BLaER1 (cell line): ENCODE measurements at regions not wholly inside any gene's neighbourhood (a gene's known extent, or its start where the extent isn't known, plus 50 kb on each side); places are given as distances from the start of the nearest gene placed in this dataset.
A peak's percentile ranks its signal among the peaks of the same experiment; 100 is the strongest.
"Not testable (repeated sequence)": the region's sequence is repeated elsewhere in the genome, so short reads cannot be mapped to it uniquely, and the experiment has no call there.

Source experiments
- H3K27ac ChIP-seq: shearing (Covaris generic); formaldehyde crosslinking; 2 replicates; pipeline ENCODE4 v1.8.1; 2022
- H3K27me3 ChIP-seq: shearing (Covaris generic); formaldehyde crosslinking; 2 replicates; pipeline ENCODE4 v1.8.1; 2022
- H3K36me3 ChIP-seq: shearing (Covaris generic); formaldehyde crosslinking; 2 replicates; pipeline ENCODE4 v1.8.1; 2022
- H3K4me1 ChIP-seq: shearing (Covaris generic); formaldehyde crosslinking; 2 replicates; pipeline ENCODE4 v1.8.1; 2022
- H3K4me2 ChIP-seq: shearing (Covaris generic); formaldehyde crosslinking; 2 replicates; pipeline ENCODE4 v1.8.1; 2022
- H3K4me3 ChIP-seq: shearing (Covaris generic); formaldehyde crosslinking; 2 replicates; pipeline ENCODE4 v1.8.1; 2022
- H3K9ac ChIP-seq: shearing (Covaris generic); formaldehyde crosslinking; 2 replicates; pipeline ENCODE4 v1.8.1; 2022
- H3K9me3 ChIP-seq: shearing (Covaris generic); formaldehyde crosslinking; 2 replicates; pipeline ENCODE4 v1.8.1; 2022
- H4K20me1 ChIP-seq: shearing (Covaris generic); formaldehyde crosslinking; 2 replicates; pipeline ENCODE4 v1.8.1; 2022
- Cebpa-rat ChIP-seq: shearing (Covaris generic); IDR thresholded peaks from 2 replicates; pipeline ENCODE4 v1.8.1; 2022

- Histone ChIP-seq H3K4me1 (peaks cover 27% of the 10 kb centered on the region), H3K36me3 (no peaks in the 10 kb centered on the region), H3K9ac (no peak overlapping the region), H3K27me3 (no peaks in the 10 kb centered on the region), H4K20me1 (no peaks in the 10 kb centered on the region), H3K4me3 (no peak overlapping the region), H3K4me2 (peak overlapping the region; percentile 25), H3K27ac (no peak overlapping the region), H3K9me3 (peaks cover 26% of the 10 kb centered on the region)
- no peak for TF ChIP-seq Cebpa-rat
Measured at GRCh38 chr5:40436535-40437237, 243.0 kb upstream of the PTGER4 start.

- H4K20me1 ChIP-seq, H3K27ac ChIP-seq, H3K27me3 ChIP-seq, H3K4me2 ChIP-seq, H3K36me3 ChIP-seq, H3K4me3 ChIP-seq, H3K9ac ChIP-seq: not testable (repeated sequence)
- Histone ChIP-seq H3K4me1 (peaks cover 17% of the 10 kb centered on the region), H3K9me3 (peaks cover 23% of the 10 kb centered on the region)
Measured at GRCh38 chr5:40435706-40436105, 244.0 kb upstream of the PTGER4 start.

GRCh38 chr5:40432836-40433235 is 246.9 kb upstream of the PTGER4 start:
- Histone ChIP-seq H3K27me3 (no peaks in the 10 kb centered on the region), H3K9ac (no peak overlapping the region), H3K4me2 (no peak overlapping the region), H3K4me3 (no peak overlapping the region), H4K20me1 (no peaks in the 10 kb centered on the region), H3K9me3 (no peaks in the 10 kb centered on the region), H3K27ac (no peak overlapping the region), H3K36me3 (no peaks in the 10 kb centered on the region), H3K4me1 (peaks cover 27% of the 10 kb centered on the region)
- no peak for TF ChIP-seq Cebpa-rat

GRCh38 chr5:40431734-40432133 is 248.0 kb upstream of the PTGER4 start:
- no peaks in the 10 kb centered on the region for H3K27me3 ChIP-seq
- no peak overlapping the region for H3K4me3 ChIP-seq
- no peaks in the 10 kb centered on the region for H3K9me3 ChIP-seq
- peaks cover 23% of the 10 kb centered on the region for H3K4me1 ChIP-seq
- no peaks in the 10 kb centered on the region for H3K36me3 ChIP-seq
- H3K27ac ChIP-seq = no peak overlapping the region
- no peak for TF ChIP-seq Cebpa-rat
- H3K4me2 ChIP-seq = no peak overlapping the region
- H4K20me1 ChIP-seq = no peaks in the 10 kb centered on the region
- H3K9ac ChIP-seq = no peak overlapping the region

GRCh38 chr5:40430101-40430710 is 249.5 kb upstream of the PTGER4 start:
- Histone ChIP-seq H4K20me1 (no peaks in the 10 kb centered on the region), H3K4me1 (peaks cover 14% of the 10 kb centered on the region; the same call in 1 of the 2 replicates), H3K4me2 (peak overlapping the region; percentile 17; the same call in 1 of the 2 replicates), H3K27me3 (no peaks in the 10 kb centered on the region), H3K36me3 (no peaks in the 10 kb centered on the region), H3K9ac (no peak overlapping the region), H3K4me3 (no peak overlapping the region), H3K27ac (no peak overlapping the region), H3K9me3 (peaks cover 11% of the 10 kb centered on the region)
- TF ChIP-seq Cebpa-rat = no peak

GRCh38 chr5:40429258-40430100 is 250.2 kb upstream of the PTGER4 start:
- peaks cover 14% of the 10 kb centered on the region; the same call in 1 of the 2 replicates for H3K4me1 ChIP-seq
- no peak overlapping the region for H3K4me3 ChIP-seq
- H4K20me1 ChIP-seq = no peaks in the 10 kb centered on the region
- H3K4me2 ChIP-seq = peak overlapping the region; percentile 17; the same call in 1 of the 2 replicates
- no peak for TF ChIP-seq Cebpa-rat
- H3K27me3 ChIP-seq = no peaks in the 10 kb centered on the region
- H3K9me3 ChIP-seq = peaks cover 18% of the 10 kb centered on the region
- H3K36me3 ChIP-seq = no peaks in the 10 kb centered on the region
- H3K9ac ChIP-seq = no peak overlapping the region
- no peak overlapping the region for H3K27ac ChIP-seq

- Histone ChIP-seq H3K36me3 (no peaks in the 10 kb centered on the region), H3K9me3 (peaks cover 19% of the 10 kb centered on the region), H4K20me1 (no peaks in the 10 kb centered on the region), H3K27ac (no peak overlapping the region), H3K9ac (no peak overlapping the region), H3K27me3 (no peaks in the 10 kb centered on the region), H3K4me3 (no peak overlapping the region), H3K4me2 (no peak overlapping the region), H3K4me1 (peaks cover 14% of the 10 kb centered on the region; the same call in 1 of the 2 replicates)
- TF ChIP-seq Cebpa-rat = no peak
Measured at GRCh38 chr5:40428815-40429214, 250.9 kb upstream of the PTGER4 start.

GRCh38 chr5:40428126-40428525 is 251.6 kb upstream of the PTGER4 start:
- Histone ChIP-seq H4K20me1 (no peaks in the 10 kb centered on the region), H3K9ac (no peak overlapping the region), H3K27ac (no peak overlapping the region), H3K27me3 (no peaks in the 10 kb centered on the region), H3K36me3 (no peaks in the 10 kb centered on the region), H3K4me3 (no peak overlapping the region), H3K4me1 (peaks cover 14% of the 10 kb centered on the region; the same call in 1 of the 2 replicates), H3K4me2 (no peak overlapping the region), H3K9me3 (peaks cover 19% of the 10 kb centered on the region)
- no peak for TF ChIP-seq Cebpa-rat

- not testable (repeated sequence) for H3K36me3 ChIP-seq
Measured at GRCh38 chr5:40417046-40417810, 262.5 kb upstream of the PTGER4 start.

More at GRCh38 chr5:40417046-40417810, 262.5 kb upstream of the PTGER4 start:
- H3K4me2 ChIP-seq, H3K4me3 ChIP-seq, H3K27me3 ChIP-seq, H3K9ac ChIP-seq, H4K20me1 ChIP-seq, H3K27ac ChIP-seq, H3K4me1 ChIP-seq: not testable (repeated sequence)
- peaks cover 18% of the 10 kb centered on the region for H3K9me3 ChIP-seq
